Aorta (tissue), 5 donors: ENCODE measurements at regions not wholly inside any gene's neighbourhood (a gene's known extent, or its start where the extent isn't known, plus 50 kb on each side); places are given as distances from the start of the nearest gene placed in this dataset.

Experiments used
- ATAC-seq: fragments of 200-7000 bp; cut with Tn5 transposase; one replicate; pipeline ENCODE4 v1.9.1; 2022; ENCODE audit warnings: moderate library complexity; ENCODE audit not compliant: low FRiP score
- DNase-seq, 2 donors: peaks; one replicate each; pipeline ENCODE4 v3.0.0-alpha.2; 2020
- H3K27ac ChIP-seq, 2 donors: one replicate each; pipeline ENCODE4 v1.5.1; 2013; ENCODE audit warnings: low read length in 2 of 2, mild to moderate bottlenecking in 2 of 2, moderate library complexity in 2 of 2, control low read depth in 1 of 2, inconsistent platforms in 1 of 2, low read depth in 1 of 2
- H3K27me3 ChIP-seq, 2 donors: one replicate each; pipeline ENCODE4 v1.6.1; 2013; ENCODE audit warnings: control low read depth in 1 of 2, low read length in 1 of 2, mild to moderate bottlenecking in 1 of 2, moderate library complexity in 1 of 2; ENCODE audit not compliant: insufficient read depth in 2 of 2, control insufficient read depth in 1 of 2
- H3K36me3 ChIP-seq, 2 donors: one replicate each; pipeline ENCODE4 v1.6.1; 2013; ENCODE audit warnings: control low read depth in 1 of 2, low read length in 1 of 2, mild to moderate bottlenecking in 1 of 2; ENCODE audit not compliant: insufficient read depth in 2 of 2, control insufficient read depth in 1 of 2
- H3K4me1 ChIP-seq, 2 donors: one replicate each; pipeline ENCODE4 v1.6.1; 2013; ENCODE audit warnings: low read length in 2 of 2, control low read depth in 1 of 2, mild to moderate bottlenecking in 1 of 2, moderate library complexity in 1 of 2; ENCODE audit not compliant: insufficient read depth in 2 of 2, control insufficient read depth in 1 of 2
- H3K4me3 ChIP-seq, 2 donors: one replicate each; pipeline ENCODE4 v1.5.1; 2013; ENCODE audit warnings: low read length in 2 of 2, control low read depth in 1 of 2, mild to moderate bottlenecking in 1 of 2
- H3K9me3 ChIP-seq: one replicate; pipeline ENCODE4 v1.6.1; 2013; ENCODE audit warnings: mild to moderate bottlenecking, low read length; ENCODE audit not compliant: control insufficient read depth
- WGBS, 2 donors: extraction: QIAGEN DNeasy Blood & Tissue Kit; methylation state at CpG; one replicate each; pipeline ENCODE4 v1.1.7; 2013; 5-methylcytosine and 5-hydroxymethylcytosine counted together
- intact Hi-C, 2 donors: fragments of 100-400 bp; cut with DNase I; formaldehyde crosslinking; loops; one replicate each; pipeline versions ENCODE4 v1.14.2 to v1.15.0; 2022
- donor health status: healthy with polysubstance abuse.
- donor health status: Bipolar disorder and iron deficiency.
- donor health status: DM: no; HTN: no; CAD: no.
- donor health status: DM: no; HTN: no; CAD: no.
- donor health status: DM: yes; HTN: yes; CAD: no.

DNA sequence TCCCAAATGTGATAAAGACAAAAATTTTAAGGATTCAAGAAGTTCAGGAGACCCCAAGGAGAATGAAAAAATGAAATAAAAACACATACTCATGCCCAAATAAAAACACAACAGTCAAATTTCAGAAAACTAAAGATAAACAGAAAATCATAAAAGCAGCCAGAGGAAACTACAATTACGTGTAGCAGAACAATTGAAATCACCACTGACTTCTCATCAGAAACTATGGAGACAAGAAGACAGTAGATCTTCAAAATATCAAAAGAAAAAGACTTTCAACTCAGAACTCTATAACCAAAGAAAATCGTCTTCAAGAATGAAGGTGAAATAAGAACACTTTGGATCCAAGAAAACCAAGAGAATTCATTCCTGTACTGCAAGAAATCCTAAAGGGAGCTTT, 54.9 kb downstream of the DIO3 start:
- WGBS, 2 donors = 76 to 78% methylated on average over 2 of the region's 2 CpGs
- DNase-seq (no peak), ATAC-seq (no peak)
- no peaks in the 10 kb centered on the region for H3K27me3 ChIP-seq
- intact Hi-C loops = no loop called here
- H3K4me3 ChIP-seq = no peak overlapping the region
- no peak overlapping the region for H3K27ac ChIP-seq
- no peaks in the 10 kb centered on the region for H3K9me3 ChIP-seq
- H3K4me1 ChIP-seq = no peaks in the 10 kb centered on the region
- H3K36me3 ChIP-seq = no peaks in the 10 kb centered on the region

DNA sequence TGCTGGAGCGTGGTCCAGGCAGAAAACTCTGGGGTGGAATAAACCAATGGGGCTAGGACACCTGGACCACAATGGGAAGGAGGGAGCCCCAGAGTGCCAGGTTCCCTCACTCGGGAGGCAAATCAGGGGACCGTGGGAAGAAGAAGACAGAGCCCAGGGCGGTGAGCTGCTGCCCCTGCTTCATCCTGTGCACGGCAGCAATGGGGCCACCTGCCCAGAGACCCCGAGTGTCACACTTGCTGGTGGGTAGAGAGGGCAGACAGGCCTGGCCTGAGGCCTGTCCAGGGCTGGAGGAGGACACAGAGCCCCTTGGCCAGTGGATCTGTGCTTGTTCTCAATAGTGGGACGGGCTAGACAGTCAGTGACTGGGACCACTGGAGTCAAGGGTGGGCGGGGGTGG, 58.2 kb downstream of the DIO3 start:
- Histone ChIP-seq H3K27ac (no peak overlapping the region), H3K4me1 (no peaks in the 10 kb centered on the region), H3K27me3 (no peaks in the 10 kb centered on the region), H3K9me3 (no peaks in the 10 kb centered on the region), H3K4me3 (no peak overlapping the region), H3K36me3 (no peaks in the 10 kb centered on the region)
- intact Hi-C loops = no loop called here
- DNase-seq = no peak
- WGBS, 2 donors = 90 to 94% methylated on average over 8 of the region's 8 CpGs
- ATAC-seq = no peak

GRCh38 chr14:101620031-101620788, 58.9 kb downstream of the DIO3 start:
- Histone ChIP-seq H3K27me3 (no peaks in the 10 kb centered on the region), H3K4me1 (no peaks in the 10 kb centered on the region), H3K4me3 (no peak overlapping the region), H3K36me3 (no peaks in the 10 kb centered on the region), H3K9me3 (no peaks in the 10 kb centered on the region), H3K27ac (no peak overlapping the region)
- intact Hi-C loops = loop anchor here (10.0 kb wide), 1 partner anchor 955 kb away; no protein-coding TSS in a partner anchor
- WGBS, 2 donors = 88 to 89% methylated on average over 11 of the region's 11 CpGs
- DNase-seq (no peak), ATAC-seq (no peak)

DNA sequence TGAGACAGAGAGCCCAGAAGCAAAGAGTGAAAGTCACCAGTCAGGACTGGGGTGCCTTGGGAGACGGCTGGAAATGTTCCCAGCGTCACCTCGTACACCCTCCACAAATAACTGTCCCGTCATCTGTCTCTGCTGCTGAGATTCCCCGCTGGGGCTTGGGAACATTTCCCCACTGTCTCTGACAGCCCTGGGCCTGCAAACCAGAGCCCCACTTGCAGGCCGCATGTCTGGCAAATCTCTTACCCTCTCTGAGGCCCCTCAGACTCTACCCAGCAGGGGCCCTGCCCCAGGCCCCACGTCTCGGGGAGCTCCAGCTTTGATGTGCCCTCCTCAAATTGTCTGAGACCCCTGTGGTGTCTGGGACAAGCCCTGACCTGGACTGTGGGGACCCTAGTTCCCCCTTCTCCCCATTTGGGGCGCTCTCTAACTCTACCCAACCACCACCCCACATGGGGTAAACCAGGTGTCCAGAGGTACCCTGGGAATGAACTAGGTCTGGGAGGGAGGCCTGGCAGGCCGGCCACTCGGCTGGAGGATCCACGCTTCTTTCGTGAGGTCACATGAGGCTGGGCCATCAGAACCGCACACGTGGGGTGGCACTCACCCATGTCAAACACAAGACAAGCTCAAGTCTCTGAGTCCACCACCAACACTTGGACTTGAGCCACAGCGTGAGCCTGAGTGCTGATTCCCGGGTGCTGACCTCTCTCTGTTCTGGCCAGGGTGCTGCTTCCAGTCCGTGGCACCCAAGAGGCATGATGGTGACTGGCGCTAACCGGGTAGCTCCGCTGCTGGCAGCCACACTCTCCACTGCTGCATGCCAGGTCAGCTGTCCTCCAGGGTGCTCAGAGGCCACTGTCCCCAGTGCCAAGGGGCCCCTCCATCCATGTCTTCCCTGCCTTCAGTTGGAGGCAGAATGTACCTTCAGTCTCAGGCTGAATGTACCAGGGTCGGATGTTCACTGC, 59.8 kb downstream of the DIO3 start:
- Histone ChIP-seq H3K4me3 (no peak overlapping the region), H3K9me3 (no peaks in the 10 kb centered on the region), H3K27ac (no peak overlapping the region), H3K27me3 (no peaks in the 10 kb centered on the region), H3K4me1 (no peaks in the 10 kb centered on the region), H3K36me3 (no peaks in the 10 kb centered on the region)
- DNase-seq (no peak), ATAC-seq (no peak)
- 78 to 84% methylated on average over 22 of the region's 22 CpGs for WGBS, 2 donors
- intact Hi-C loops = loop anchor here (10.0 kb wide), 1 partner anchor 956 kb away; no protein-coding TSS in a partner anchor

DNA sequence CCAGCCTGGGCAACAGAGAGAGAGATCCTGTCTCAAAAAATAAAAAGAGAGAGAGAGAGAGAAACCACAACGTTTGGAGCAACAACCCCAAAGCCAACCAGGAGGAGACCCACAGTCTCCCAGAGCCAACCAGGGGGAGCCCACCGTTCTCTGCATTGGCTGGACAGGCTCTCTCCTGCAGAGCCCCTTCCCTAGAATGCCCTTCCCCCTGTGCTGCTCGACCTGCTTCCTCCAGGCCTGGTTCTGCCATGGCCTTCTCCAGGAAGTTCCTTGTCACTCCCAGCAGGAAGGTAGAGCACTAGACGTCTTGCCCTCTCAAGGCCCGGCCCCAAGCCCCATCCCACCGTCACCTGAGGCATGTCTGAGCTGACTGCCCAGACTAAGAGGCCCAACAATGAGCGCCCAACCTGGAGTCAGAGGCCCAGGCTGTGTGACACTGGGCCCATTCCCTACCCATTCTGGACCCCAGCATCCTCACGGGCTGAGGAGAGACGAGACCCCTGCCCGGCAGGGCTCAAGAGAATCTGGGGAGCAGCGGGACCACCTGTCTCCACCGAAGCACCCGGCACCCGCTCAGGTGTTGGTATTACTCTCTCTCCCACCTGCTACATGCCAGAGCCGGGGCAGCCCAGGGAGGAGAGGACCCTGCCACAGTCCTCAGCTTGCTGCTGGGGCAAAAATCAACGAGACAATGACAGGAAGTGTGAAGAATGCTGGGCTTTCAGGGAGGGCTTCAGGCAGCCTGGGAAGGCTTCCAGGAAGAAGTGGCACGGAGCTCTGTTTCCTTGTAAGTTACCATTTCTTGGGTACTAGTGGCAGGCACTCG, 61.2 kb downstream of the DIO3 start:
- 75 to 78% methylated on average over 18 of the region's 18 CpGs for WGBS, 2 donors
- Histone ChIP-seq H3K9me3 (no peaks in the 10 kb centered on the region), H3K36me3 (no peaks in the 10 kb centered on the region), H3K27ac (no peak overlapping the region), H3K4me3 (no peak overlapping the region), H3K4me1 (no peaks in the 10 kb centered on the region), H3K27me3 (no peaks in the 10 kb centered on the region)
- no peak for DNase-seq
- intact Hi-C loops = loop anchor here (10.0 kb wide), 1 partner anchor 958 kb away; no protein-coding TSS in a partner anchor
- no peak for ATAC-seq

DNA sequence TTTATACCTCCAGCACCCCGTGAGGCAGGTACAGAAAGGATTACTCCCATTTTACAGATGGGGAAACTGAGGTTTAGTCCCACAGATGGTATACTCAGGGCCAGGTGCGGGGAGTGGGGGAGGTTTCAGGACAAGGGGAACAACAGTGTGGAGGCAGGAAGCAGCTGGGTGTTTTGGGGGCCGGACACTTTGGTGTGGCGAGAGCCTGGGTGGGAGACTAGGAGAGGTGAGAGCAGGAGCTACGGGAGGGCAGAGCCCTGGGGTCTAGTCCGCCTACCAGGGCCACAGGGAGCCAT, 61.7 kb downstream of the DIO3 start:
- ATAC-seq = no peak
- Histone ChIP-seq H3K27me3 (no peaks in the 10 kb centered on the region), H3K4me3 (no peak overlapping the region), H3K9me3 (no peaks in the 10 kb centered on the region), H3K36me3 (no peaks in the 10 kb centered on the region), H3K27ac (no peak overlapping the region), H3K4me1 (no peaks in the 10 kb centered on the region)
- intact Hi-C loops = loop anchor here (10.0 kb wide), 1 partner anchor 958 kb away; no protein-coding TSS in a partner anchor
- WGBS, 2 donors = 91 to 94% methylated on average over 6 of the region's 6 CpGs
- DNase-seq = no peak

- Histone ChIP-seq H3K4me3 (no peak overlapping the region), H3K4me1 (no peaks in the 10 kb centered on the region), H3K9me3 (no peaks in the 10 kb centered on the region), H3K27ac (no peak overlapping the region), H3K27me3 (no peaks in the 10 kb centered on the region), H3K36me3 (no peaks in the 10 kb centered on the region)
- ATAC-seq (no peak), DNase-seq (no peak)
- intact Hi-C loops = loop anchor here (10.0 kb wide), 1 partner anchor 959 kb away; no protein-coding TSS in a partner anchor
- 91 to 93% methylated on average over 9 of the region's 9 CpGs for WGBS, 2 donors
Measured at GRCh38 chr14:101623685-101624444, 62.6 kb downstream of the DIO3 start.

DNA sequence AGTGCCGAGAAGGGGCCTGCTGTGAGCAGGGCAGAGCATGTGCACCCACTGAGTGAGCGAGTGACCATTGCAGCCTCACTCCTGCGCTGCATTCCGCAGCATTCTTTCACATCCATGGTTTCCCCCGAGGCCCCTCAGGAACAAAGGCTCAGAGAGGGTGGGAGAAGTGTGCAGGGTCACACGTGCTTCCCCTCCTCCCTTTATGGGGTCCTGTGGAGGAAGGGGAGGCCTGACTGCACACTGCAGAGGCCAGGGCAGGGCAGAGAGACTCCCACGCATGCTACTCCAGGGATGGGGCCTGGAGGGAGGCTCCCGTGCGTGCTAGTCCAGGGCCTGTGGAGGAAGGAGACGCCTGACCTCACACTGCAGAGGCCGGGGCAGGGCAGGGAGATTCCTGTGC, 63.2 kb downstream of the DIO3 start:
- Histone ChIP-seq H3K27me3 (no peaks in the 10 kb centered on the region), H3K36me3 (no peaks in the 10 kb centered on the region), H3K9me3 (no peaks in the 10 kb centered on the region), H3K27ac (no peak overlapping the region), H3K4me3 (no peak overlapping the region), H3K4me1 (no peaks in the 10 kb centered on the region)
- DNase-seq (no peak), ATAC-seq (no peak)
- 76 to 82% methylated on average over 11 of the region's 11 CpGs for WGBS, 2 donors
- intact Hi-C loops = loop anchor here (10.0 kb wide), 1 partner anchor 960 kb away; no protein-coding TSS in a partner anchor
